T-helper 2 cell treated with Interferon-gamma antibody and Interleukin-4, amounts not matched to agents 100 ng/mL and 5 ng/mL, for 36 hours (primary cell): ENCODE measurements at regions not wholly inside any gene's neighbourhood (a gene's known extent, or its start where the extent isn't known, plus 50 kb on each side); places are given as distances from the start of the nearest gene placed in this dataset.

Experiments
- intact Hi-C: fragments of 100-400 bp; cut with micrococcal nuclease; formaldehyde crosslinking; loops from one replicate; pipeline ENCODE4 v1.15.1; 2023

GRCh38 chr2:196307775-196308305 lies 136.5 kb upstream of the STK17B start:
- intact Hi-C loops = no loop called here

- intact Hi-C loops = no loop called here
Observed at GRCh38 chr2:196309691-196310090, 138.3 kb upstream of the STK17B start.

GRCh38 chr2:196314157-196314556 lies 142.8 kb upstream of the STK17B start:
- intact Hi-C loops = no loop called here

GRCh38 chr2:196314780-196315179 lies 143.4 kb upstream of the STK17B start:
- intact Hi-C loops = no loop called here

- intact Hi-C loops = no loop called here
Observed at GRCh38 chr2:196315388-196316049, 144.1 kb upstream of the STK17B start.

GRCh38 chr2:196316050-196316430 lies 144.7 kb upstream of the STK17B start:
- intact Hi-C loops = no loop called here

- intact Hi-C loops = no loop called here
Observed at GRCh38 chr2:196318517-196319377, 147.4 kb upstream of the STK17B start.

- intact Hi-C loops = no loop called here
Observed at GRCh38 chr2:196322973-196323810, 151.8 kb upstream of the STK17B start.

- intact Hi-C loops = no loop called here
Observed at GRCh38 chr2:196324211-196324610, 152.8 kb upstream of the STK17B start.

- intact Hi-C loops = no loop called here
Observed at GRCh38 chr2:196328088-196328680, 156.8 kb upstream of the STK17B start.

- intact Hi-C loops = no loop called here
Observed at GRCh38 chr2:196329959-196330358, 158.6 kb upstream of the STK17B start.

- intact Hi-C loops = no loop called here
Observed at GRCh38 chr2:196330645-196331044, 159.3 kb upstream of the STK17B start.

GRCh38 chr2:196331143-196331542 lies 159.8 kb upstream of the STK17B start:
- intact Hi-C loops = no loop called here

- intact Hi-C loops = no loop called here
Observed at GRCh38 chr2:196331851-196332250, 160.5 kb upstream of the STK17B start.

GRCh38 chr2:196333397-196333796 lies 162.0 kb upstream of the STK17B start:
- intact Hi-C loops = no loop called here

GRCh38 chr2:196334710-196335109 lies 163.3 kb upstream of the STK17B start:
- intact Hi-C loops = loop anchor here (5.0 kb wide), 2 partner anchors 37 to 57 kb away; no protein-coding TSS in a partner anchor

- intact Hi-C loops = loop anchor here (5.0 kb wide), 2 partner anchors 38 to 58 kb away; no protein-coding TSS in a partner anchor
Observed at GRCh38 chr2:196335221-196335634, 163.8 kb upstream of the STK17B start.

GRCh38 chr2:196336207-196336606 lies 164.8 kb upstream of the STK17B start:
- intact Hi-C loops = loop anchor here (2.0 to 5.0 kb wide), 3 partner anchors 39 to 267 kb away; partner anchors contain the start of gene DNAH7

- intact Hi-C loops = loop anchor here (1.0 to 5.0 kb wide), 5 partner anchors 39 to 268 kb away; partner anchors contain the start of gene DNAH7
Observed at GRCh38 chr2:196336715-196337114, 165.3 kb upstream of the STK17B start.

- intact Hi-C loops = loop anchor here (1.0 to 5.0 kb wide), 5 partner anchors 40 to 269 kb away; partner anchors contain the start of gene DNAH7
Observed at GRCh38 chr2:196337208-196337953, 166.0 kb upstream of the STK17B start.
